Stimulated activated CD4-positive, alpha-beta T cell treated with anti-CD3 and anti-CD28 coated beads, Interleukin-12 subunit alpha, Interleukin-12 subunit beta, amount 100 ng/mL, for 24 hours (primary cell): ENCODE measurements at regions not wholly inside any gene's neighbourhood (a gene's known extent, or its start where the extent isn't known, plus 50 kb on each side); places are given as distances from the start of the nearest gene placed in this dataset.

ENCODE experiments used
- DNase-seq, 2 experiments: peaks; one replicate each; pipeline ENCODE4 v3.0.0-alpha.2; 2020; ENCODE audit warnings: low read depth in 2 of 2

DNA sequence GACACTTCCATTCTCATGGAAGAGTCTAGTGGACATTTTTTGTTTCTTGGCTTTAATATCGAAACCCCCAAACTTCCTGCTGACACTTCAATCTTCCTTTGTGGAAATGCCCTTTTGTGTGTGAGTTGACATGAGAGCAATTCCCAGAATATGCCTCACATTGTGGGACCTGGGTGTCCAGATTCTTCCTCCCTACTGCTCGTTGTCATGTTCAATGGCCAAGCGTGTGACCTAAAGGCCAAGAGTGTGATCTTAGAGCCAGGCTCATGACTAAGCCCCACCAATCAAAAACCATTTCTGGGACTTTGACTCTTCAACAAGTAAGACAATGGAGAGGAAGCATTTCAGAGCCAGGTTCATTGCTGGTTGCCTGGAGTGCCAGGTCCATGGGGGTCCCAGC is 52.5 kb upstream of the BMPER start:
- no peak for DNase-seq

DNA sequence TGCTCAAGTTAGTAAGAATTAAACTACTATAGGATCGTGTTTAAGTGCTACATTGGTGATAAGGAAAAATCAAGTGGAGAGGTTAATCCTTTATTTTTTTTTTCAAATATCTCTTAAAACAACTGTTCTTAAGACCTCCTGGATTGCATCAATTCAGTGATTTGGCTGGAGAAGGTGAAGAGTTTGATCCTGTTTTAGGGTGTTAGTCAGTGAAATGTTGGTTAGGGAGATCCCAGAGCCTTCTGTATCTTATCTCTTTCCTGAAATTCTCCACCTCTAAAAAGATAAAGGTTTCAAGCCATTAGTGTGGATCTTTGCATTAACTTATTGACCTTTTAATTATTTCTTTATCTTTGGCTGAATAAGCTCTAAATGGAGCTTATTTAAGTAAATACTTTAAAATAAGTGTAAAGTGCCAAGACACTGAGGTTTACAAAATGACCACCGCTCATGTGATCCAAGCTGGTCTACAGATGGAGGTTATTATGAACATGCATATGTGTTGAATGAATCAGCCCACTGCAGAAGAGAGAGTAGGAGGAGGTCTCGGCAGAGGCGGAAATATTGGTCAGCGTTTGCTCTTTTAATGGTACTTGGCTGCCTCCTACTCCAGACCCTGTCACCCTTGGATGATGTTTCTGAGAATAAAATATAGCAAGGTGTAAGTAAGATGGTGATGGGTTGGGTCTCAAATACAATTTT is 51.8 kb upstream of the BMPER start:
- DNase-seq, result no peak

DNA sequence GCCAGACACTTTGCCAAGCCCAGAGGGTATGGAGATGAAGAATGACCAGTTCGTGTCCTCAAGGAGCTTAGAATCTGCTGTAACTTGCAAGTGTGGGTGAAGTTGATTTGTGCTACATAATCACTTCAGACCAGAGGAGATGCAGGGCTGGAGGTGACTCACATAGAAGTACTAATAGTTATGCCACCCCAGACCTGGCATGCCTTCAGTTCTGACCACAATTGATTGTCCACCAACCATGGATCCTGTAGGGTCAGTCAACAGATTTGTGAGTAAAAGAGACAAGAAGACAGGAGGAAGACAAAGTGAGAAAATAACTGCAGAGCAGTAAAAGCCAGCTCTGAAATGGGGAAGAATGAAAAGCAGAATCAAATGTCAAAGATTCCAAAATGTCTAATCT is 51.2 kb upstream of the BMPER start:
- DNase-seq, result no peak

DNA sequence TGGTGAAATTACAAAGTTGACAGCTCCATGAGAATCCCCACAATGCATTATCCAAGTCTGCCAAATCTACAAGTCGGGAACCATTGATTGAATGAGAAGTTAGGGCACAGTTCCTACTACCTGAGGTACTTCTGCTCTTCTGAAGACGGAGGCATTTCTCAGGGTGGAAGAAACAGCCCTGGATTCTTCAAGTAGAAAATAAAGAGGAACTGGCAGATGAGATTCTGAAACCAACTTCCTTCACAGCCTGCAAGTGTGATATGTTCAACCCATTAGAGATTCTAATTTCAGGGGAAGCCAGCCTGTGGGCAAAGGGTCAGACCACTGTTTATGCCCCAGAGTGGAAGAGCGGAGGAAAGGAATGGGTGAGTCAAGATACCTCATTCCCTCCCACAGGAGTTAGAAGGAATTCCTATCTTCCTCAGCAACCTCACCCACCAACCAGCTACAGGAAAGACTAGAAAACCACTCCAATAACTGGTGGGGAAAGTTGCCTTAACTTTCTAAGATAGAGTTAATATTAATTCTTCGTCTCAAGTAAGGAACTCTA is 50.5 kb upstream of the BMPER start:
- no peak for DNase-seq
